GM12878 (cell line): ENCODE measurements at regions not wholly inside any gene's neighbourhood (a gene's known extent, or its start where the extent isn't known, plus 50 kb on each side); places are given as distances from the start of the nearest gene placed in this dataset.

Source experiments
- ATAC-seq: fragments of 200-7000 bp; cut with Tn5 transposase; 3 replicates; pipeline ENCODE4 v1.9.1; 2020; ENCODE audit warnings: mild to moderate bottlenecking, moderate library complexity
- BruUV-seq: library from RNA; stranded (reverse); fragments of 400-500 nt; replicated peaks from 2 replicates; lab custom pipeline; 2021; lab: Mats Ljungman, UMichigan
- CTCF ChIA-PET: fragments of 300-600 bp; sonication (Branson Sonifier 250); formaldehyde crosslinking; extraction: SDS; loops from one replicate; lab custom pipeline; 2021; ENCODE audit warnings: inconsistent platforms; lab: Yijun Ruan, JAX
- POLR2A ChIA-PET: fragments of 350-600 bp; formaldehyde crosslinking; extraction: SDS; loops from one replicate; lab custom pipeline; 2021; ENCODE audit warnings: inconsistent platforms; lab: Charles Lee
- RAD21 ChIA-PET: fragments of 300-600 bp; sonication (Branson Sonifier 250); formaldehyde crosslinking; loops from one replicate; lab custom pipeline; 2023; ENCODE audit warnings: antibody characterized with exemption; ENCODE audit not compliant: unreplicated experiment; lab: Charles Lee
- SMC1A ChIA-PET: fragments of 300-600 bp; sonication (Branson Sonifier 250); formaldehyde crosslinking; loops from one replicate; lab custom pipeline; 2023; ENCODE audit not compliant: unreplicated experiment, uncharacterized antibody; lab: Charles Lee
- DNase-seq: peaks from one replicate; pipeline ENCODE4 v3.0.0-alpha.2; 2011; ENCODE audit warnings: low read depth, low spot score
- FAIRE-seq: peaks from 3 replicates; lab custom pipeline; 2011; peaks lifted over from hg19 to GRCh38; lab: Jason Lieb, UNC
- H2AFZ ChIP-seq: 2 replicates; pipeline ENCODE4 v1.6.0; 2011; ENCODE audit warnings: low read depth, low read length, control low read depth; ENCODE audit not compliant: control insufficient read depth
- H3K27ac ChIP-seq: 2 replicates; pipeline ENCODE4 v1.5.1; 2011; ENCODE audit warnings: control low read depth; ENCODE audit not compliant: control insufficient read depth, insufficient read depth
- H3K27me3 ChIP-seq, 2 experiments: replicated peaks in 1 of 2; 2 replicates each; pipeline versions ENCODE4 v1.6.0 to v1.6.1; 2011; ENCODE audit warnings: low read length in 1 of 2; ENCODE audit not compliant: control insufficient read depth in 2 of 2, insufficient read depth in 2 of 2
- H3K36me3 ChIP-seq, 2 experiments: 2 replicates each; pipeline ENCODE4 v1.5.1; 2011; ENCODE audit warnings: low read length in 1 of 2; ENCODE audit not compliant: control insufficient read depth in 2 of 2, insufficient read depth in 2 of 2
- H3K4me1 ChIP-seq: 2 replicates; pipeline ENCODE4 v1.6.1; 2011; ENCODE audit warnings: mild to moderate bottlenecking, low read length, moderate library complexity, mixed read lengths; ENCODE audit not compliant: control insufficient read depth, insufficient read depth
- H3K4me2 ChIP-seq: 2 replicates; pipeline ENCODE4 v1.6.0; 2011; ENCODE audit warnings: control low read depth; ENCODE audit not compliant: control insufficient read depth, insufficient read depth
- H3K4me3 ChIP-seq: fragments of 200-600 bp; sonication (generic); 2 replicates; pipeline ENCODE4 v1.5.1; 2016
- H3K79me2 ChIP-seq: 2 replicates; pipeline ENCODE4 v1.6.0; 2011; ENCODE audit warnings: low read length; ENCODE audit not compliant: control insufficient read depth, insufficient read depth
- H3K9ac ChIP-seq: 2 replicates; pipeline ENCODE4 v1.8.0; 2011; ENCODE audit warnings: low read length, control low read depth, mixed read lengths; ENCODE audit not compliant: control insufficient read depth, insufficient read depth
- H3K9me3 ChIP-seq: replicated peaks from 3 replicates; pipeline ENCODE4 v1.5.1; 2011; ENCODE audit warnings: mild to moderate bottlenecking, low read length; ENCODE audit not compliant: control insufficient read depth, insufficient read depth
- H4K20me1 ChIP-seq: 2 replicates; pipeline ENCODE4 v1.6.0; 2011; ENCODE audit not compliant: control insufficient read depth, insufficient read depth
- CREM ChIP-seq: IDR thresholded peaks from 2 replicates; pipeline ENCODE4 v1.6.1; 2014; ENCODE audit warnings: antibody characterized with exemption, low read depth
- DPF2 ChIP-seq: fragments of 450-650 bp; IDR thresholded peaks from 2 replicates; pipeline ENCODE4 v1.6.1; 2017; ENCODE audit warnings: mild to moderate bottlenecking
- FOXK2 ChIP-seq: fragments of 450-650 bp; IDR thresholded peaks from 2 replicates; pipeline ENCODE4 v1.6.1; 2017; ENCODE audit warnings: mild to moderate bottlenecking, moderate library complexity
- KDM1A ChIP-seq: fragments of 200-600 bp; sonication (generic); IDR thresholded peaks from 2 replicates; pipeline ENCODE4 v1.6.1; 2016; ENCODE audit warnings: borderline replicate concordance
- MYC ChIP-seq: IDR thresholded peaks from 2 replicates; pipeline ENCODE4 v1.6.1; 2011; ENCODE audit warnings: mild to moderate bottlenecking, low read length, moderate library complexity, inconsistent platforms; ENCODE audit not compliant: insufficient read depth, insufficient replicate concordance, insufficient read length, severe bottlenecking
- POLR2AphosphoS5 ChIP-seq: IDR thresholded peaks from 2 replicates; pipeline ENCODE4 v1.6.1; 2011; ENCODE audit warnings: mild to moderate bottlenecking, low read length, inconsistent platforms
- RBBP5 ChIP-seq: fragments of 200-600 bp; sonication (generic); conservative IDR thresholded peaks from 2 replicates; pipeline ENCODE4 v1.6.1; 2016
- WGBS: methylation state at CpG from one replicate; pipeline ENCODE4 v1.1.6; 2016; ENCODE audit warnings: low lambda C conversion rate; ENCODE audit not compliant: insufficient replicate concordance, insufficient coverage; ENCODE audit errors: missing lambda C conversion rate; 5-methylcytosine and 5-hydroxymethylcytosine counted together
- in situ Hi-C: fragments of 300-500 bp; cut with MboI; formaldehyde crosslinking; loops from 9 replicates; pipeline ENCODE4 v1.14.3; 2018; ENCODE audit warnings: mixed read lengths
- intact Hi-C: fragments of 100-400 bp; cut with micrococcal nuclease; formaldehyde crosslinking; loops from one replicate; pipeline ENCODE4 v1.14.2; 2022; ENCODE audit not compliant: unreplicated experiment
- TF ChIP-seq, protein P1 (sequence below): IDR thresholded peaks from 2 replicates; pipeline ENCODE4 v1.6.1; 2011; ENCODE audit warnings: low read depth, mild to moderate bottlenecking, low read length, moderate library complexity, borderline replicate concordance; ENCODE audit errors: extremely low read depth
- TF ChIP-seq, protein P2 (sequence below): IDR thresholded peaks from 2 replicates; pipeline ENCODE4 v1.6.1; 2012; ENCODE audit warnings: mild to moderate bottlenecking, low read depth, low read length

DNA sequence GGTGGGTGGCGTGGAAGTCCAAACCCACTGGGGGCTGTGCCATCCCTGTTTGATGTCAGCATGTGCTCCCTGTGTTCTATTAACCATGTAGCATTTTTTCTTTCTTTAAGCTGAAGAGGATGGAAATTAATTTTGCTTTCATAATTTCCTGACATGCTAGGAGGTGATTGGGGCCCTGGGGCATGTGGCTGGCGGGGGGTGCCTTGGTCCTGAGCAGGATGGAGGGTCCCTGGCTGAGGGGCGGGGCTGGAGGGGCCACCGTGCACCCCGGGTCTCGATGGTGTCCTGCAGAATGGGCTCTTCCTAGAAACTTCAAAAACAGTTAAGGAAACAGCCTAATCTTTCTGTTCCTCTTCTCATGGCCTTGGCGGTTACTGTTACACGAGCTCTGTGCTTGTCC, 69.3 kb upstream of the IRX4 start:
- FAIRE-seq (no peak), ATAC-seq (no peak), DNase-seq (no peak)
- Histone ChIP-seq H3K27me3 (no peaks in the 10 kb centered on the region; a peak in 1 of 4 replicates), H3K4me1 (no peaks in the 10 kb centered on the region), H3K79me2 (no peaks in the 10 kb centered on the region), H3K9me3 (no peaks in the 10 kb centered on the region), H3K36me3 (no peaks in the 10 kb centered on the region), H4K20me1 (no peaks in the 10 kb centered on the region), H3K4me3 (no peak overlapping the region), H3K4me2 (no peak overlapping the region), H3K9ac (no peak overlapping the region), H2AFZ (no peak overlapping the region), H3K27ac (no peak overlapping the region)
- no TSS peak for BruUV-seq
- POLR2A ChIA-PET, result no interaction called here
- WGBS, result 23% methylated on average over 8 of the region's 8 CpGs
- RAD21 ChIA-PET, result no interaction called here
- TF ChIP-seq RBBP5 (no peak), MYC (no peak), FOXK2 (no peak), CREM (no peak), POLR2AphosphoS5 (no peak), KDM1A (no peak), DPF2 (no peak)
- TF ChIP-seq, protein P1, sequence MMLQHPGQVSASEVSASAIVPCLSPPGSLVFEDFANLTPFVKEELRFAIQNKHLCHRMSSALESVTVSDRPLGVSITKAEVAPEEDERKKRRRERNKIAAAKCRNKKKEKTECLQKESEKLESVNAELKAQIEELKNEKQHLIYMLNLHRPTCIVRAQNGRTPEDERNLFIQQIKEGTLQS, result no peak
- TF ChIP-seq, protein P2, sequence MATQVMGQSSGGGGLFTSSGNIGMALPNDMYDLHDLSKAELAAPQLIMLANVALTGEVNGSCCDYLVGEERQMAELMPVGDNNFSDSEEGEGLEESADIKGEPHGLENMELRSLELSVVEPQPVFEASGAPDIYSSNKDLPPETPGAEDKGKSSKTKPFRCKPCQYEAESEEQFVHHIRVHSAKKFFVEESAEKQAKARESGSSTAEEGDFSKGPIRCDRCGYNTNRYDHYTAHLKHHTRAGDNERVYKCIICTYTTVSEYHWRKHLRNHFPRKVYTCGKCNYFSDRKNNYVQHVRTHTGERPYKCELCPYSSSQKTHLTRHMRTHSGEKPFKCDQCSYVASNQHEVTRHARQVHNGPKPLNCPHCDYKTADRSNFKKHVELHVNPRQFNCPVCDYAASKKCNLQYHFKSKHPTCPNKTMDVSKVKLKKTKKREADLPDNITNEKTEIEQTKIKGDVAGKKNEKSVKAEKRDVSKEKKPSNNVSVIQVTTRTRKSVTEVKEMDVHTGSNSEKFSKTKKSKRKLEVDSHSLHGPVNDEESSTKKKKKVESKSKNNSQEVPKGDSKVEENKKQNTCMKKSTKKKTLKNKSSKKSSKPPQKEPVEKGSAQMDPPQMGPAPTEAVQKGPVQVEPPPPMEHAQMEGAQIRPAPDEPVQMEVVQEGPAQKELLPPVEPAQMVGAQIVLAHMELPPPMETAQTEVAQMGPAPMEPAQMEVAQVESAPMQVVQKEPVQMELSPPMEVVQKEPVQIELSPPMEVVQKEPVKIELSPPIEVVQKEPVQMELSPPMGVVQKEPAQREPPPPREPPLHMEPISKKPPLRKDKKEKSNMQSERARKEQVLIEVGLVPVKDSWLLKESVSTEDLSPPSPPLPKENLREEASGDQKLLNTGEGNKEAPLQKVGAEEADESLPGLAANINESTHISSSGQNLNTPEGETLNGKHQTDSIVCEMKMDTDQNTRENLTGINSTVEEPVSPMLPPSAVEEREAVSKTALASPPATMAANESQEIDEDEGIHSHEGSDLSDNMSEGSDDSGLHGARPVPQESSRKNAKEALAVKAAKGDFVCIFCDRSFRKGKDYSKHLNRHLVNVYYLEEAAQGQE, result no peak
- intact Hi-C loops (no loop called here), in situ Hi-C loops (no loop called here)
- CTCF ChIA-PET, result no interaction called here
- SMC1A ChIA-PET, result no interaction called here
